HCT116 (cell line): ENCODE measurements at regions not wholly inside any gene's neighbourhood (a gene's known extent, or its start where the extent isn't known, plus 50 kb on each side); places are given as distances from the start of the nearest gene placed in this dataset.
A peak's percentile ranks its signal among the peaks of the same experiment; 100 is the strongest.

Experiments used
- ATAC-seq: fragments of 200-7000 bp; cut with Tn5 transposase; 2 replicates; pipeline ENCODE4 v1.9.1; 2020; ENCODE audit warnings: mild to moderate bottlenecking, moderate library complexity
- BruUV-seq: library from RNA; stranded (reverse); fragments of 400-500 nt; replicated peaks from 2 replicates; lab custom pipeline; 2021; lab: Mats Ljungman, UMichigan
- CTCF ChIA-PET: fragments of 300-600 bp; sonication (Branson Sonifier 250); formaldehyde crosslinking; loops from one replicate; lab custom pipeline; 2021; ENCODE audit warnings: antibody characterized with exemption; lab: Charles Lee
- POLR2A ChIA-PET: fragments of 300-600, 350-600 bp; sonication (Branson Sonifier 250); formaldehyde crosslinking; loops from one replicate; lab custom pipeline; 2021; ENCODE audit warnings: antibody characterized with exemption; lab: Charles Lee
- RAD21 ChIA-PET, 2 experiments: fragments of 300-600 bp; sonication (Branson Sonifier 250); formaldehyde crosslinking; loops; one replicate each; lab custom pipeline; 2023; ENCODE audit warnings: low total read pairs in 2 of 2; ENCODE audit not compliant: uncharacterized antibody in 2 of 2, unreplicated experiment in 2 of 2, low non-redundant PET in 1 of 2; lab: Charles Lee
- DNase-seq: peaks from one replicate; pipeline ENCODE4 v3.0.0-alpha.2; 2010; ENCODE audit warnings: low read depth, low spot score
- H2AFZ ChIP-seq: fragments of 200-600 bp; shearing (Covaris generic), sonication (generic); 2 replicates; pipeline ENCODE4 v1.6.1; 2017; ENCODE audit warnings: low read depth, mixed run types, mixed read lengths, antibody characterized with exemption, low read length; ENCODE audit not compliant: poor library complexity, severe bottlenecking
- H3K27ac ChIP-seq: 2 replicates; pipeline ENCODE4 v1.5.1; 2012; ENCODE audit warnings: low read depth, low read length
- H3K27me3 ChIP-seq: fragments of 200-600 bp; sonication (generic); 2 replicates; pipeline ENCODE4 v1.6.1; 2016; ENCODE audit warnings: mixed run types, low read length, mixed read lengths; ENCODE audit not compliant: insufficient read depth
- H3K36me3 ChIP-seq, 2 experiments: fragments of 200-500 bp in 1 of 2; fragments of 200-600 bp in 1 of 2; sonication (Bioruptor generic) in 1 of 2; sonication (generic) in 1 of 2; 2 replicates each; pipeline versions ENCODE4 v1.5.1 to v1.6.1; 2014 to 2016; ENCODE audit warnings: low read length in 2 of 2, inconsistent platforms in 1 of 2, mixed read lengths in 1 of 2, mixed run types in 1 of 2; ENCODE audit not compliant: insufficient read depth in 2 of 2, control insufficient read depth in 1 of 2
- H3K4me1 ChIP-seq, 2 experiments: fragments of 200-600 bp in 1 of 2; sonication (generic) in 1 of 2; 2 replicates each; pipeline versions ENCODE4 v1.5.1 to v1.6.1; 2012 to 2017; ENCODE audit warnings: low read length in 2 of 2, inconsistent platforms in 1 of 2, mild to moderate bottlenecking in 1 of 2, mixed read lengths in 1 of 2, mixed run types in 1 of 2, moderate library complexity in 1 of 2; ENCODE audit not compliant: insufficient read depth in 2 of 2, control insufficient read depth in 1 of 2
- H3K4me2 ChIP-seq: fragments of 200-600 bp; sonication (generic); 2 replicates; pipeline ENCODE4 v1.6.1; 2017; ENCODE audit warnings: mixed run types, low read length, mixed read lengths
- H3K4me3 ChIP-seq, 2 experiments: fragments of 200-600 bp in 1 of 2; sonication (generic) in 1 of 2; replicated peaks in 1 of 2; 2 replicates each; pipeline ENCODE4 v1.5.1; 2011 to 2016; ENCODE audit warnings: low read length in 2 of 2, control low read depth in 1 of 2, low read depth in 1 of 2, mild to moderate bottlenecking in 1 of 2, mixed read lengths in 1 of 2, mixed run types in 1 of 2
- H3K79me2 ChIP-seq: fragments of 200-600 bp; sonication (generic); 2 replicates; pipeline ENCODE4 v1.6.1; 2017; ENCODE audit warnings: mild to moderate bottlenecking, mixed run types, low read length, moderate library complexity, mixed read lengths; ENCODE audit not compliant: insufficient read depth
- H3K9ac ChIP-seq: fragments of 200-600 bp; sonication (generic); 2 replicates; pipeline ENCODE4 v1.6.1; 2016; ENCODE audit warnings: low read length, mixed read lengths
- H3K9me2 ChIP-seq: fragments of 200-600 bp; sonication (generic), shearing (Covaris generic); 2 replicates; pipeline ENCODE4 v1.6.1; 2017; ENCODE audit warnings: mixed run types, mild to moderate bottlenecking, moderate library complexity; ENCODE audit not compliant: insufficient read depth
- H3K9me3 ChIP-seq, 2 experiments: fragments of 200-500 bp in 1 of 2; fragments of 200-600 bp in 1 of 2; sonication (Bioruptor generic) in 1 of 2; sonication (generic) in 1 of 2; 2 replicates each; pipeline ENCODE4 v1.6.1; 2014 to 2017; ENCODE audit warnings: low read length in 2 of 2, mixed read lengths in 2 of 2, inconsistent platforms in 1 of 2, low read depth in 1 of 2, mild to moderate bottlenecking in 1 of 2, mixed run types in 1 of 2, moderate library complexity in 1 of 2; ENCODE audit not compliant: control insufficient read depth in 1 of 2, insufficient read depth in 1 of 2
- H4K20me1 ChIP-seq: fragments of 200-600 bp; sonication (generic), shearing (Covaris generic); 2 replicates; pipeline ENCODE4 v1.6.1; 2017; ENCODE audit warnings: mixed run types, mild to moderate bottlenecking, moderate library complexity; ENCODE audit not compliant: insufficient read depth
- CEBPB ChIP-seq: IDR thresholded peaks from 2 replicates; pipeline ENCODE4 v1.6.1; 2012; ENCODE audit warnings: low read depth
- EZH2phosphoT487 ChIP-seq: fragments of 200-600 bp; IDR thresholded peaks from 2 replicates; pipeline ENCODE4 v1.6.1; 2018; ENCODE audit warnings: antibody characterized with exemption, borderline replicate concordance
- JUND ChIP-seq: IDR thresholded peaks from 2 replicates; pipeline ENCODE4 v1.6.1; 2012
- POLR2A ChIP-seq: IDR thresholded peaks from 2 replicates; pipeline ENCODE4 v1.7.0; 2011; ENCODE audit warnings: borderline replicate concordance; ENCODE audit not compliant: insufficient read depth, insufficient read length; ENCODE audit errors: extremely low read depth
- POLR2AphosphoS5 ChIP-seq: IDR thresholded peaks from 2 replicates; pipeline ENCODE4 v1.6.1; 2011; ENCODE audit warnings: mild to moderate bottlenecking, low read depth, low read length, moderate library complexity
- RAD21 ChIP-seq: IDR thresholded peaks from 2 replicates; pipeline ENCODE4 v1.6.1; 2012; ENCODE audit warnings: low read depth, mild to moderate bottlenecking
- REST ChIP-seq: IDR thresholded peaks from 2 replicates; pipeline ENCODE4 v1.6.1; 2012; ENCODE audit warnings: low read depth
- SIN3A ChIP-seq: IDR thresholded peaks from 2 replicates; pipeline ENCODE4 v1.6.1; 2012; ENCODE audit warnings: low read depth
- SRF ChIP-seq: IDR thresholded peaks from 2 replicates; pipeline ENCODE4 v1.6.1; 2012; ENCODE audit warnings: low read depth
- TCF7L2 ChIP-seq: IDR thresholded peaks from 2 replicates; pipeline ENCODE4 v1.7.0; 2011; ENCODE audit warnings: borderline replicate concordance, inconsistent platforms; ENCODE audit not compliant: insufficient read depth, insufficient read length; ENCODE audit errors: extremely low read depth
- YY1 ChIP-seq: IDR thresholded peaks from 2 replicates; pipeline ENCODE4 v1.6.1; 2011; ENCODE audit warnings: low read length, low read depth, moderate library complexity, mild to moderate bottlenecking; ENCODE audit not compliant: insufficient replicate concordance; ENCODE audit errors: extremely low read depth
- ZFX ChIP-seq: fragments of 450-650 bp; IDR thresholded peaks from 2 replicates; pipeline ENCODE4 v1.6.1; 2017
- intact Hi-C: fragments of 100-400 bp; cut with micrococcal nuclease; formaldehyde crosslinking; loops from 2 replicates; pipeline ENCODE4 v1.10.0; 2022
- TF ChIP-seq, protein P1 (sequence below), 3 experiments: fragments of 200-600 bp in 1 of 3; sonication (generic) in 1 of 3; IDR thresholded peaks in 2 of 3; conservative IDR thresholded peaks in 1 of 3; 2 replicates each; pipeline ENCODE4 v1.5.1; 2012 to 2017; ENCODE audit warnings: low read depth in 2 of 3, low read length in 2 of 3, antibody characterized with exemption in 1 of 3, borderline replicate concordance in 1 of 3, control low read depth in 1 of 3, mild to moderate bottlenecking in 1 of 3, mixed read lengths in 1 of 3, mixed run types in 1 of 3, moderate library complexity in 1 of 3; ENCODE audit not compliant: insufficient read depth in 1 of 3
- TF ChIP-seq, protein P2 (sequence below): IDR thresholded peaks from 2 replicates; pipeline ENCODE4 v1.6.1; 2012
- TF ChIP-seq, protein P3 (sequence below): IDR thresholded peaks from 2 replicates; pipeline ENCODE4 v1.6.1; 2012

DNA sequence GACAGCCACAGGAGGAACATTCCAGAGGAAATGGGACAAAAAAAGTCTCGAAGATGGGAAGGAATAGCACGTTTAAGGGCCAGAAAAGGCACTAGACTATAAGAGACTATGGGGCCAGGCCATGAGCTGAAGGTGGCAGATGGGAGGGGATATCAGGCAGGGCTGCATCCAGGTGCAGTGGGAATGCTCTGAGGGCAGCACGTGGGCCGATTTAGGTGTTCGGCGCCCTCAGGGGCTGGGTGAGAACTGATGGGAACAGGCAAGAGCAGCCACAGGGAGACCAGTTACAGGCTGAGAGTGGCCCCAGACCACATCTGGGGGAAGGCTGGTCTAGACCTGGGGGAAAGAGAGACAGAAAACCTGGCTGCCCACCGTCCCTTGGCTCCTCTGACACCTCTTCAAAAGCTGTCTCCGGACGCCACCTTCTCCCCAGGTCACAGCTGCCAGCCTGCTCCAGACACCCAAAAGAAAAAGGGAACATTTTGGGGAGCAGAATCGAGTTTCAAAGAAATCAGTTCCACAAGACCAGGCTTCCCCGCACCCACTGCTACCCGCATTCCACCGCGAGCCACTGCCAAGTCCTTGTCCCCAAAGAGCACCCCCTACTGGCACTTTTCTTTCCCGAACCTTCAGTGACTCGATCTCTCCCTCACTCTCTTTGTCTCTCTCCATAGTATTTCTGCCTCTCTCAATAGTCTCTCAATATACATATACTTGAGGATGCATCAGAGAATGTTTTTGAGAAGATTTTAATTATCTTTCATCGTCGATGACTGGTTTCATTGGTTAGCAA, 190.1 kb upstream of the AGAP1 start:
- no peak overlapping the region for H3K27ac ChIP-seq
- CTCF ChIA-PET = no interaction called here
- no peaks in the 10 kb centered on the region for H3K4me1 ChIP-seq
- no peaks in the 10 kb centered on the region for H3K9me3 ChIP-seq
- intact Hi-C loops = no loop called here
- no peak overlapping the region for H3K4me2 ChIP-seq
- no peak for TF ChIP-seq ZFX
- TF ChIP-seq, protein P1, sequence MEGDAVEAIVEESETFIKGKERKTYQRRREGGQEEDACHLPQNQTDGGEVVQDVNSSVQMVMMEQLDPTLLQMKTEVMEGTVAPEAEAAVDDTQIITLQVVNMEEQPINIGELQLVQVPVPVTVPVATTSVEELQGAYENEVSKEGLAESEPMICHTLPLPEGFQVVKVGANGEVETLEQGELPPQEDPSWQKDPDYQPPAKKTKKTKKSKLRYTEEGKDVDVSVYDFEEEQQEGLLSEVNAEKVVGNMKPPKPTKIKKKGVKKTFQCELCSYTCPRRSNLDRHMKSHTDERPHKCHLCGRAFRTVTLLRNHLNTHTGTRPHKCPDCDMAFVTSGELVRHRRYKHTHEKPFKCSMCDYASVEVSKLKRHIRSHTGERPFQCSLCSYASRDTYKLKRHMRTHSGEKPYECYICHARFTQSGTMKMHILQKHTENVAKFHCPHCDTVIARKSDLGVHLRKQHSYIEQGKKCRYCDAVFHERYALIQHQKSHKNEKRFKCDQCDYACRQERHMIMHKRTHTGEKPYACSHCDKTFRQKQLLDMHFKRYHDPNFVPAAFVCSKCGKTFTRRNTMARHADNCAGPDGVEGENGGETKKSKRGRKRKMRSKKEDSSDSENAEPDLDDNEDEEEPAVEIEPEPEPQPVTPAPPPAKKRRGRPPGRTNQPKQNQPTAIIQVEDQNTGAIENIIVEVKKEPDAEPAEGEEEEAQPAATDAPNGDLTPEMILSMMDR (IDR thresholded peaks at IDR 0.05 in 2 of 3, conservative IDR thresholded peaks at IDR 0.05 in 1 of 3; ENCODE audit: borderline replicate concordance in 1 of 3, insufficient read depth in 1 of 3, low read depth in 2 of 3, low read length in 2 of 3) = peak in 2 of 3 experiments; percentile 25 to 43; a peak in 3 of 6 replicates
- TF ChIP-seq, all 23 proteins: peak for 1
- ATAC-seq (no peak), DNase-seq (no peak)
- H3K27me3 ChIP-seq = no peaks in the 10 kb centered on the region
- H2AFZ ChIP-seq = no peak overlapping the region
- POLR2A ChIA-PET = no interaction called here
- RAD21 ChIA-PET = no interaction called here
- H3K4me3 ChIP-seq = no peak overlapping the region
- BruUV-seq = no TSS peak
- no peaks in the 10 kb centered on the region for H3K9me2 ChIP-seq
- H3K36me3 ChIP-seq = no peaks in the 10 kb centered on the region
- no peak overlapping the region for H3K9ac ChIP-seq
- H4K20me1 ChIP-seq = no peaks in the 10 kb centered on the region
- H3K79me2 ChIP-seq = no peaks in the 10 kb centered on the region

GRCh38 chr2:235305678-235306077, 188.2 kb upstream of the AGAP1 start:
- BruUV-seq = no TSS peak
- TF ChIP-seq SIN3A (no peak), JUND (no peak), YY1 (no peak), CEBPB (no peak), POLR2AphosphoS5 (no peak), POLR2A (no peak), SRF (no peak), REST (no peak), EZH2phosphoT487 (no peak), RAD21 (no peak), TCF7L2 (no peak)
- TF ChIP-seq, protein P2, sequence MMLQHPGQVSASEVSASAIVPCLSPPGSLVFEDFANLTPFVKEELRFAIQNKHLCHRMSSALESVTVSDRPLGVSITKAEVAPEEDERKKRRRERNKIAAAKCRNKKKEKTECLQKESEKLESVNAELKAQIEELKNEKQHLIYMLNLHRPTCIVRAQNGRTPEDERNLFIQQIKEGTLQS = no peak
- TF ChIP-seq, protein P3, sequence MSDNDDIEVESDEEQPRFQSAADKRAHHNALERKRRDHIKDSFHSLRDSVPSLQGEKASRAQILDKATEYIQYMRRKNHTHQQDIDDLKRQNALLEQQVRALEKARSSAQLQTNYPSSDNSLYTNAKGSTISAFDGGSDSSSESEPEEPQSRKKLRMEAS = no peak

More at GRCh38 chr2:235305678-235306077, 188.2 kb upstream of the AGAP1 start:
- intact Hi-C loops = no loop called here
- Histone ChIP-seq H3K4me2 (no peak overlapping the region), H3K9me3 (no peaks in the 10 kb centered on the region), H3K9ac (no peak overlapping the region), H3K4me1 (no peaks in the 10 kb centered on the region), H3K4me3 (no peak overlapping the region), H3K79me2 (no peaks in the 10 kb centered on the region), H3K36me3 (no peaks in the 10 kb centered on the region), H3K27me3 (no peaks in the 10 kb centered on the region), H4K20me1 (no peaks in the 10 kb centered on the region), H2AFZ (no peak overlapping the region), H3K27ac (no peak overlapping the region), H3K9me2 (no peaks in the 10 kb centered on the region)
- ChIA-PET CTCF (no interaction called here), RAD21 (no interaction called here), POLR2A (interaction anchor here (0.6 kb wide), 1 partner anchor 93 kb away, joined by 3 read pairs; no protein-coding TSS in a partner anchor)
- ATAC-seq (no peak), DNase-seq (no peak)
